Common myeloid progenitor, CD34-positive (primary cell): ENCODE measurements at regions not wholly inside any gene's neighbourhood (a gene's known extent, or its start where the extent isn't known, plus 50 kb on each side); places are given as distances from the start of the nearest gene placed in this dataset.

Source experiments
- CTCF ChIA-PET: fragments of 350-600 bp; sonication (Branson Sonifier 250); formaldehyde crosslinking; loops from one replicate; lab custom pipeline; 2021; ENCODE audit warnings: antibody characterized with exemption; lab: Charles Lee
- POLR2A ChIA-PET: fragments of 350-600 bp; sonication (Branson Sonifier 250); formaldehyde crosslinking; loops from one replicate; lab custom pipeline; 2021; ENCODE audit warnings: antibody characterized with exemption; lab: Charles Lee
- DNase-seq, 3 donors: peaks; one replicate each; pipeline versions ENCODE4 v3.0.0 to v3.0.0-alpha.2; 2013
- H3K27ac ChIP-seq, 2 experiments: 1 replicate in 1 of 2; 2 replicates in 1 of 2; pipeline ENCODE4 v1.7.0; 2013; ENCODE audit warnings: inconsistent platforms in 2 of 2, low read length in 2 of 2, mild to moderate bottlenecking in 2 of 2, low read depth in 1 of 2, moderate library complexity in 1 of 2; ENCODE audit not compliant: severe bottlenecking in 2 of 2, insufficient read depth in 1 of 2, poor library complexity in 1 of 2
- H3K27me3 ChIP-seq, 5 experiments: replicated peaks in 2 of 5; 1 replicate in 3 of 5; 2 replicates in 2 of 5; pipeline versions ENCODE4 v1.6.1 to v1.7.0; 2013; ENCODE audit warnings: low read length in 4 of 5, mild to moderate bottlenecking in 2 of 5, moderate library complexity in 2 of 5, inconsistent platforms in 1 of 5; ENCODE audit not compliant: insufficient read depth in 5 of 5, control insufficient read depth in 4 of 5
- H3K36me3 ChIP-seq, 4 experiments: 1 replicate in 2 of 4; 2 replicates in 2 of 4; pipeline versions ENCODE4 v1.6.1 to v1.7.0; 2013; ENCODE audit warnings: low read length in 3 of 4, control low read depth in 1 of 4, mild to moderate bottlenecking in 1 of 4; ENCODE audit not compliant: control insufficient read depth in 4 of 4, insufficient read depth in 4 of 4
- H3K4me1 ChIP-seq, 4 experiments: 1 replicate in 3 of 4; 2 replicates in 1 of 4; pipeline versions ENCODE4 v1.6.1 to v1.7.1; 2013; ENCODE audit warnings: low read length in 3 of 4, mild to moderate bottlenecking in 3 of 4, control low read depth in 1 of 4, inconsistent platforms in 1 of 4, moderate library complexity in 1 of 4; ENCODE audit not compliant: control insufficient read depth in 4 of 4, insufficient read depth in 4 of 4; ENCODE audit errors: control extremely low read depth in 1 of 4
- H3K4me3 ChIP-seq, 7 experiments: 1 replicate in 4 of 7; 2 replicates in 3 of 7; pipeline versions ENCODE4 v1.5.1 to v1.7.0; 2013; ENCODE audit warnings: mild to moderate bottlenecking in 7 of 7, low read length in 6 of 7, moderate library complexity in 6 of 7, inconsistent platforms in 2 of 7, low read depth in 2 of 7, control low read depth in 1 of 7; ENCODE audit not compliant: insufficient read depth in 4 of 7, control insufficient read depth in 1 of 7; ENCODE audit errors: extremely low read depth in 1 of 7
- H3K9me3 ChIP-seq, 5 experiments: 1 replicate in 4 of 5; 2 replicates in 1 of 5; pipeline versions ENCODE4 v1.6.1 to v1.7.1; 2013; ENCODE audit warnings: low read length in 4 of 5, mild to moderate bottlenecking in 2 of 5, inconsistent platforms in 1 of 5, low read depth in 1 of 5, moderate library complexity in 1 of 5; ENCODE audit not compliant: control insufficient read depth in 4 of 5, insufficient read depth in 2 of 5; ENCODE audit errors: control extremely low read depth in 1 of 5
- WGBS: methylation state at CpG from one replicate; pipeline ENCODE4 v1.1.5; 2013; ENCODE audit not compliant: insufficient coverage; 5-methylcytosine and 5-hydroxymethylcytosine counted together

GRCh38 chr1:38173157-38173831 lies 126.7 kb upstream of the POU3F1 start:
- ChIA-PET CTCF (interaction anchor here (0.7 kb wide), 1 partner anchor 18 kb away, joined by 3 read pairs; no protein-coding TSS in a partner anchor), POLR2A (interaction anchor here (0.7 kb wide), 1 partner anchor 43 kb away, joined by 5 read pairs; no protein-coding TSS in a partner anchor)
- no peak for DNase-seq
- Histone ChIP-seq H3K9me3 (no peaks in the 10 kb centered on the region), H3K27me3 (peaks cover 0 to 7% (median 0%) of the 10 kb centered on the region in 5 experiments), H3K4me3 (no peak overlapping the region), H3K27ac (no peak overlapping the region), H3K36me3 (no peaks in the 10 kb centered on the region), H3K4me1 (no peaks in the 10 kb centered on the region)
- WGBS: 73% methylated on average over 4 of the region's 6 CpGs

DNA sequence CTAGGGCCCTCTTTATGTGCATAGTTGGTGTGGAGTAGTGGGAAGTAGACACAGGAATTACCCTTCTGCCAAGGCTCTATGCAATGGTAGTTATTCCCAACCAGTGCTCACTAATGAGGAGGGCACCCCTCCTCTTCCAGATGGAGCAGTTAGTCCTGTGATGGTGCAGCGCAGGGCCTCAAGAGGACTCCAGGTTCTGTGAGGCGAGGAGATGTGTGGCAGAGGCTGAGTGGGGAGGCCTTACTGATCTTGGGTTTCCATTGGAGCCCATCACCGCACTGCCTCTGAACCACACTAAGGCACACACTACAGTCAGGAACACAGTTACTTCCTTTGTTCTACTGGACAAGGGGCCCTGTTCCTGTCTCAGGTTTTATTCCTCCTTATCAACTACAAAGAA lies 122.5 kb upstream of the POU3F1 start:
- no peak overlapping the region for H3K4me3 ChIP-seq
- no peaks in the 10 kb centered on the region for H3K36me3 ChIP-seq
- no peaks in the 10 kb centered on the region for H3K4me1 ChIP-seq
- ChIA-PET CTCF (no interaction called here), POLR2A (no interaction called here)
- WGBS: no CpG with 5 or more reads among the region's 3 CpGs
- peaks cover 0 to 10% (median 3%) of the 10 kb centered on the region in 5 experiments for H3K27me3 ChIP-seq
- no peak for DNase-seq
- H3K9me3 ChIP-seq: no peaks in the 10 kb centered on the region
- H3K27ac ChIP-seq: no peak overlapping the region

DNA sequence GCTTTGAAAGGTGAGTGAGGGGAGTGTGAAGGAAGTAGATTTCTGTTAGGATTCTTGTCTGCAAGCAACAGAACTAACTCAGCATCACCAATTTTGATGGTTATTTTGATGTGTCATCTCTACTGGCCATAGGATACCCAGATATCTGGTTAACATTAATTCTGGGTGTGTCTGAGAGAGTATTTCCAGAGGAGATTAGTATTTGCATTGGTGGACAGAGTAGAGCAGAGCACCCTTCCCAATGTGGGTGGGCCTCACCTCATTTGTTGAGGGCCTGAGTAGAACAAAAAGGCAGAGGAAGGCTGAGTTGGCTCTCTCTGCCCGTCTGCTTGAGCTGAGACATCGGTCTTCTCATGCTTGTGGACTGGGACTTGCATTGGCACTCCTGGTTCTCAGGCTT lies 121.8 kb upstream of the POU3F1 start:
- ChIA-PET POLR2A (no interaction called here), CTCF (no interaction called here)
- Histone ChIP-seq H3K27me3 (peaks cover 0 to 11% (median 3%) of the 10 kb centered on the region in 5 experiments), H3K4me1 (no peaks in the 10 kb centered on the region), H3K36me3 (no peaks in the 10 kb centered on the region), H3K27ac (no peak overlapping the region), H3K4me3 (no peak overlapping the region), H3K9me3 (no peaks in the 10 kb centered on the region)
- WGBS: 90% methylated on average over 2 of the region's 2 CpGs
- DNase-seq: no peak

GRCh38 chr1:38166461-38166860 lies 119.9 kb upstream of the POU3F1 start:
- ChIA-PET CTCF (no interaction called here), POLR2A (interaction anchor here (0.6 kb wide), 1 partner anchor 836 kb away, joined by 3 read pairs; no protein-coding TSS in a partner anchor)
- WGBS: 100% methylated on average over 2 of the region's 4 CpGs
- Histone ChIP-seq H3K27ac (no peak overlapping the region), H3K27me3 (peaks cover 0 to 13% (median 5%) of the 10 kb centered on the region in 5 experiments), H3K4me1 (no peaks in the 10 kb centered on the region), H3K4me3 (no peak overlapping the region), H3K9me3 (no peaks in the 10 kb centered on the region), H3K36me3 (no peaks in the 10 kb centered on the region)
- no peak for DNase-seq

GRCh38 chr1:38153778-38154470 lies 107.3 kb upstream of the POU3F1 start:
- H3K4me1 ChIP-seq: no peaks in the 10 kb centered on the region
- ChIA-PET CTCF (interaction anchor here (0.5 kb wide), 1 partner anchor 262 kb away, joined by 3 read pairs; no protein-coding TSS in a partner anchor), POLR2A (no interaction called here)
- peaks cover 0 to 8% (median 1%) of the 10 kb centered on the region in 5 experiments for H3K27me3 ChIP-seq
- 84% methylated on average over 11 of the region's 12 CpGs for WGBS
- no peak for DNase-seq
- H3K9me3 ChIP-seq: peaks cover 0 to 14% (median 6%) of the 10 kb centered on the region in 5 experiments
- H3K4me3 ChIP-seq: no peak overlapping the region
- no peak overlapping the region for H3K27ac ChIP-seq
- no peaks in the 10 kb centered on the region for H3K36me3 ChIP-seq

- H3K4me1 ChIP-seq: no peaks in the 10 kb centered on the region
- POLR2A ChIA-PET: no interaction called here
- CTCF ChIA-PET: interaction anchor here (0.5 kb wide), 1 partner anchor 262 kb away, joined by 3 read pairs; no protein-coding TSS in a partner anchor
- peaks cover 0 to 6% (median 1%) of the 10 kb centered on the region in 5 experiments for H3K27me3 ChIP-seq
- DNase-seq: no peak
- H3K27ac ChIP-seq: no peak overlapping the region
- WGBS: 100% methylated on average over 1 of the region's 6 CpGs
- H3K36me3 ChIP-seq: no peaks in the 10 kb centered on the region
- H3K9me3 ChIP-seq: peaks cover 0 to 14% (median 6%) of the 10 kb centered on the region in 5 experiments
- no peak overlapping the region for H3K4me3 ChIP-seq
These were observed 106.6 kb upstream of the POU3F1 start for GRCh38 chr1:38153066-38153777.
